BLaER1 (cell line): ENCODE measurements at regions not wholly inside any gene's neighbourhood (a gene's known extent, or its start where the extent isn't known, plus 50 kb on each side); places are given as distances from the start of the nearest gene placed in this dataset.

Source experiments
- H3K27ac ChIP-seq: shearing (Covaris generic); formaldehyde crosslinking; 2 replicates; pipeline ENCODE4 v1.8.1; 2022
- H3K27me3 ChIP-seq: shearing (Covaris generic); formaldehyde crosslinking; 2 replicates; pipeline ENCODE4 v1.8.1; 2022
- H3K36me3 ChIP-seq: shearing (Covaris generic); formaldehyde crosslinking; 2 replicates; pipeline ENCODE4 v1.8.1; 2022
- H3K4me1 ChIP-seq: shearing (Covaris generic); formaldehyde crosslinking; 2 replicates; pipeline ENCODE4 v1.8.1; 2022
- H3K4me2 ChIP-seq: shearing (Covaris generic); formaldehyde crosslinking; 2 replicates; pipeline ENCODE4 v1.8.1; 2022
- H3K4me3 ChIP-seq: shearing (Covaris generic); formaldehyde crosslinking; 2 replicates; pipeline ENCODE4 v1.8.1; 2022
- H3K9ac ChIP-seq: shearing (Covaris generic); formaldehyde crosslinking; 2 replicates; pipeline ENCODE4 v1.8.1; 2022
- H3K9me3 ChIP-seq: shearing (Covaris generic); formaldehyde crosslinking; 2 replicates; pipeline ENCODE4 v1.8.1; 2022
- H4K20me1 ChIP-seq: shearing (Covaris generic); formaldehyde crosslinking; 2 replicates; pipeline ENCODE4 v1.8.1; 2022
- Cebpa-rat ChIP-seq: shearing (Covaris generic); IDR thresholded peaks from 2 replicates; pipeline ENCODE4 v1.8.1; 2022

- no peaks in the 10 kb centered on the region for H3K36me3 ChIP-seq
- no peak overlapping the region for H3K9ac ChIP-seq
- no peak overlapping the region for H3K4me3 ChIP-seq
- no peak overlapping the region for H3K27ac ChIP-seq
- no peak overlapping the region for H3K4me2 ChIP-seq
- H3K9me3 ChIP-seq: no peaks in the 10 kb centered on the region
- TF ChIP-seq Cebpa-rat: no peak
- H3K27me3 ChIP-seq: no peaks in the 10 kb centered on the region
- H3K4me1 ChIP-seq: no peaks in the 10 kb centered on the region
- no peaks in the 10 kb centered on the region for H4K20me1 ChIP-seq
Observed at GRCh38 chr5:143886651-143887638, 75.0 kb downstream of the HMHB1 start.

DNA sequence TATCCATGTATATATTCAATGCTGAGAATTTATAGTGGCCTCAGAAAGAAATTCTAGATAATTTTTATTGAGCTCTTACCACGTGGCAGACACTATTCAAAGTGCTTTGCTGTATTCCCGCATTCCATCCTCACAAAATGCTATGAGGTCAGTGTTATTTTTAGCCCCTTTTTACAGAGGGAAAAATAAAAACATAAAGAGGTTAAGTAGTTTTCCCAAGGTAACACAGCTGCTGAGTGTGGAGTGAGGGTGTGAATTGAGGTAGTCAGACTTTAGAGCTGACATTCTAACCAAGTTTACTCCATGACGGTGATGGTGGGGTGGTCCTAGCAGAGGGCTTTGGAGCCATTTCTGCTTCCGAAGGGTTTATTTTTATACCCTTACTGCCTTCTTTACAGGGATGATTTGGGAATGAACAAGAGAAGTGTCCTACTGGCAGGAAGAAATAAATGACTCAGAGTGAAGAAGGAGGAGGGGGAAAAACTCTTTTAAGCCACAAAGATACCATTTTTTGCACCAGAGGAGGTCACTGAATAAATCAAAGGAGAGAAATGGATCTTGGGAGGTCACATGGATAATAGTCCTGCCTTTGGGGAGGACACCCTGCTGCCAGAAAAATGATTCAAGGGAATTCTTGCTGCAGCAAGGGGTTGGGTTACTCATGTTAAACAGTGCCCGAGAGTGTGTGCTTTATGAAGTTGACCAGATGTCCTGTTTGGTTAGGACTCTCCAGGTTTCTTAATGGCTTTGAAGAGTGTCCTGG, 76.1 kb downstream of the HMHB1 start:
- Histone ChIP-seq H3K9ac (no peak overlapping the region), H3K4me3 (no peak overlapping the region), H3K27me3 (no peaks in the 10 kb centered on the region), H3K9me3 (no peaks in the 10 kb centered on the region), H4K20me1 (no peaks in the 10 kb centered on the region), H3K4me2 (no peak overlapping the region), H3K36me3 (no peaks in the 10 kb centered on the region), H3K27ac (no peak overlapping the region), H3K4me1 (no peaks in the 10 kb centered on the region)
- no peak for TF ChIP-seq Cebpa-rat

DNA sequence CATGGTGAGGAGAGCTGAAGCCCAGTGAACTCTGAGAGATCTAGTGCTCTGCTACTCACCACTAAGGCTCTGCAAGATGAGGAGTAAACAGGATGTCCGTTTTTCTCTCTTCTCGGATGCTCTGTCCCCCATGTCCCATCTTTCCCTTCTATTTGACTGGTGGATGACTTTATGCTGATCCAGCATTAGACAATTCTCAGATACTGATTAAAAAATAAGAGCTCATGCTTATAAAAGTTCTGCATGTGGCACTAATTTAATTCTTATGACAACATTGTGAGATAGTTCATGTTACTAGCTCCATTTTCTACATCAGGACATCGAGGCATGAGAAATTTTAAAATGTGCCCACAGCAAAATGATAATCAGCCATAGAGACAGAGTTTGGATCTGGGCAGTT, 77.0 kb downstream of the HMHB1 start:
- no peak overlapping the region for H3K9ac ChIP-seq
- no peaks in the 10 kb centered on the region for H3K9me3 ChIP-seq
- H3K4me2 ChIP-seq: no peak overlapping the region
- H3K27ac ChIP-seq: no peak overlapping the region
- H3K4me1 ChIP-seq: no peaks in the 10 kb centered on the region
- H4K20me1 ChIP-seq: no peaks in the 10 kb centered on the region
- TF ChIP-seq Cebpa-rat: no peak
- no peaks in the 10 kb centered on the region for H3K36me3 ChIP-seq
- no peak overlapping the region for H3K4me3 ChIP-seq
- H3K27me3 ChIP-seq: no peaks in the 10 kb centered on the region

DNA sequence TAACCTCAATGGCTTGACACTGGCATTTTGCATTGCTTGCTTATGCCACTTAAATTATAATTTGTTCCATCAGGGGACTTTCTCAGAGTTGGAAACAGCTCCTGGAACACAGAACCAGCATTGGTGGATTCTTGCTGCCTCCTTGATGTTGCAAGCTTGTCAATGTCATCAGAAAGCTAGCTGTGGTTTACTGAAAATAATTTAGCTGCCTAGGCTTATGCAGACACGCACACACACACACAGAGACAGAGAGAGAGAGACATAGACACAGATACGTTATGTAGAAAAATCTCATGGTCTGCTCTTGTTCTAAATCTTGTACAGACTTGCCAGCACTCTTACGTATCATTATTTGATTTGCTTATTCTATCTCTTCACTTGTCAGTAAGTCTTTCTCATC, 78.0 kb downstream of the HMHB1 start:
- H3K9me3 ChIP-seq: no peaks in the 10 kb centered on the region
- no peak for TF ChIP-seq Cebpa-rat
- no peak overlapping the region for H3K4me2 ChIP-seq
- no peaks in the 10 kb centered on the region for H3K36me3 ChIP-seq
- H3K9ac ChIP-seq: no peak overlapping the region
- H4K20me1 ChIP-seq: no peaks in the 10 kb centered on the region
- H3K4me1 ChIP-seq: peaks cover 6% of the 10 kb centered on the region; the same call in 1 of the 2 replicates
- no peak overlapping the region for H3K4me3 ChIP-seq
- no peak overlapping the region for H3K27ac ChIP-seq
- H3K27me3 ChIP-seq: no peaks in the 10 kb centered on the region

- H4K20me1 ChIP-seq: no peaks in the 10 kb centered on the region
- H3K27ac ChIP-seq: no peak overlapping the region
- H3K9me3 ChIP-seq: no peaks in the 10 kb centered on the region
- peaks cover 6% of the 10 kb centered on the region; the same call in 1 of the 2 replicates for H3K4me1 ChIP-seq
- TF ChIP-seq Cebpa-rat: no peak
- no peaks in the 10 kb centered on the region for H3K27me3 ChIP-seq
- H3K36me3 ChIP-seq: no peaks in the 10 kb centered on the region
- H3K4me2 ChIP-seq: no peak overlapping the region
- H3K4me3 ChIP-seq: no peak overlapping the region
- H3K9ac ChIP-seq: no peak overlapping the region
Observed at GRCh38 chr5:143890487-143890886, 78.5 kb downstream of the HMHB1 start.

DNA sequence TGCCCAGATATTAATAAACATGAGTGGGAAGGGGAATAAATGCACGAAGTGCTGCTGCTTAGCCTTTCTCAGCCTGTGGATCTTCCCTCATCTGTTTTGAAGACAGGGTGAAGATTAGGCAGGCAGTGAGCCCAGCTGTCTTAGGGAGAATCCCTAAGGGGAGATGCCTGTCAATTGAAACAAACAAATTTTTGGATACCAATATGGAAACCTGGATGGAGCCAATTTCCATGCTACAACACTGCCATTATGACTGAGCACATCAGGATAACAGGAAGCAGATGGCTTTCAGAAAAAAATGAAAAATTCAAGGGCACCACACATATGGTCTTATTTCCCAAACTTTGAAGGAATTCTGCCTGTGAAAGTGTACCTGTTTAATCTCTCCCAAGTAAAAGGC, 80.3 kb downstream of the HMHB1 start:
- no peak for TF ChIP-seq Cebpa-rat
- H3K9me3 ChIP-seq: no peaks in the 10 kb centered on the region
- no peak overlapping the region for H3K4me3 ChIP-seq
- no peak overlapping the region for H3K27ac ChIP-seq
- no peaks in the 10 kb centered on the region for H3K36me3 ChIP-seq
- no peak overlapping the region for H3K9ac ChIP-seq
- peaks cover 11% of the 10 kb centered on the region for H3K4me1 ChIP-seq
- H3K4me2 ChIP-seq: no peak overlapping the region
- H3K27me3 ChIP-seq: no peaks in the 10 kb centered on the region
- no peaks in the 10 kb centered on the region for H4K20me1 ChIP-seq

GRCh38 chr5:143892908-143893307, 80.9 kb downstream of the HMHB1 start:
- Histone ChIP-seq H3K36me3 (no peaks in the 10 kb centered on the region), H3K4me3 (no peak overlapping the region), H3K9ac (no peak overlapping the region), H3K4me2 (no peak overlapping the region), H3K9me3 (no peaks in the 10 kb centered on the region), H3K27ac (no peak overlapping the region), H3K27me3 (no peaks in the 10 kb centered on the region), H4K20me1 (no peaks in the 10 kb centered on the region), H3K4me1 (peaks cover 17% of the 10 kb centered on the region)
- no peak for TF ChIP-seq Cebpa-rat

- H3K4me1 ChIP-seq: peaks cover 24% of the 10 kb centered on the region
- H3K27ac ChIP-seq: no peak overlapping the region
- H3K9ac ChIP-seq: no peak overlapping the region
- no peaks in the 10 kb centered on the region for H3K27me3 ChIP-seq
- TF ChIP-seq Cebpa-rat: no peak
- no peaks in the 10 kb centered on the region for H3K9me3 ChIP-seq
- no peak overlapping the region for H3K4me2 ChIP-seq
- no peak overlapping the region for H3K4me3 ChIP-seq
- H4K20me1 ChIP-seq: no peaks in the 10 kb centered on the region
- no peaks in the 10 kb centered on the region for H3K36me3 ChIP-seq
Observed at GRCh38 chr5:143893638-143894037, 81.7 kb downstream of the HMHB1 start.

DNA sequence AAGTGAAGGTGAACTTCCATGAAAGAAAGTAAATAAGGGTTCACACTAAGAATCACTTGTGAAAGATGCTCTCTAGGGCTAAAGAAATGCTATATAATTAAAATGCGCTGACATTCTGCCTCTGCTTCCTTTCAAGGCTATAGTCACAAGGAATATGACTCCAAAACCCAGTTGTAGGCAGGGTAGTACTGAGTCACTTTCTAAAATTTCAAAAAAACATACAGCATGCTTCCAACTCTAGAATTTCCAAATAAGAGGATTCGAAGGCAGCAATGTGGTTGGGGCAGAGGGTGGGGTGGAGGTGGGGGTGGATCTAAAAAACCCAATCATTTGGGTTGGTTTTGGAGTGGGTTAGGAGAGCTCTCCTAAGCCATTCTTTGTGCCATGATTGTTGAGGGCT, 84.6 kb downstream of the HMHB1 start:
- no peaks in the 10 kb centered on the region for H3K9me3 ChIP-seq
- no peaks in the 10 kb centered on the region for H3K27me3 ChIP-seq
- no peaks in the 10 kb centered on the region for H3K36me3 ChIP-seq
- no peak overlapping the region for H3K4me3 ChIP-seq
- peaks cover 35% of the 10 kb centered on the region for H3K4me1 ChIP-seq
- H3K4me2 ChIP-seq: no peak overlapping the region
- no peak overlapping the region for H3K27ac ChIP-seq
- no peak for TF ChIP-seq Cebpa-rat
- H3K9ac ChIP-seq: no peak overlapping the region
- no peaks in the 10 kb centered on the region for H4K20me1 ChIP-seq

- no peak overlapping the region for H3K27ac ChIP-seq
Observed at GRCh38 chr5:143896966-143897365, 85.0 kb downstream of the HMHB1 start.

More at GRCh38 chr5:143896966-143897365, 85.0 kb downstream of the HMHB1 start:
- Histone ChIP-seq H3K36me3 (no peaks in the 10 kb centered on the region), H3K4me1 (peaks cover 35% of the 10 kb centered on the region), H3K9me3 (no peaks in the 10 kb centered on the region), H3K4me3 (no peak overlapping the region), H3K9ac (no peak overlapping the region), H3K27me3 (no peaks in the 10 kb centered on the region), H4K20me1 (no peaks in the 10 kb centered on the region), H3K4me2 (no peak overlapping the region)
- TF ChIP-seq Cebpa-rat: no peak
